H54 (cell line): ENCODE measurements at regions not wholly inside any gene's neighbourhood (a gene's known extent, or its start where the extent isn't known, plus 50 kb on each side); places are given as distances from the start of the nearest gene placed in this dataset.
"Not testable (repeated sequence)": the region's sequence is repeated elsewhere in the genome, so short reads cannot be mapped to it uniquely, and the experiment has no call there.

Experiments used
- DNase-seq: peaks from one replicate; pipeline ENCODE4 v3.0.0; 2011; ENCODE audit warnings: low spot score, mixed read lengths; ENCODE audit not compliant: insufficient read length
- FAIRE-seq: peaks from 3 replicates; lab custom pipeline; 2011; peaks lifted over from hg19 to GRCh38; lab: Jason Lieb, UNC
- POLR2A ChIP-seq: IDR thresholded peaks from 2 replicates; pipeline ENCODE4 v1.6.1; 2011; ENCODE audit warnings: low read depth, mild to moderate bottlenecking, low read length

DNA sequence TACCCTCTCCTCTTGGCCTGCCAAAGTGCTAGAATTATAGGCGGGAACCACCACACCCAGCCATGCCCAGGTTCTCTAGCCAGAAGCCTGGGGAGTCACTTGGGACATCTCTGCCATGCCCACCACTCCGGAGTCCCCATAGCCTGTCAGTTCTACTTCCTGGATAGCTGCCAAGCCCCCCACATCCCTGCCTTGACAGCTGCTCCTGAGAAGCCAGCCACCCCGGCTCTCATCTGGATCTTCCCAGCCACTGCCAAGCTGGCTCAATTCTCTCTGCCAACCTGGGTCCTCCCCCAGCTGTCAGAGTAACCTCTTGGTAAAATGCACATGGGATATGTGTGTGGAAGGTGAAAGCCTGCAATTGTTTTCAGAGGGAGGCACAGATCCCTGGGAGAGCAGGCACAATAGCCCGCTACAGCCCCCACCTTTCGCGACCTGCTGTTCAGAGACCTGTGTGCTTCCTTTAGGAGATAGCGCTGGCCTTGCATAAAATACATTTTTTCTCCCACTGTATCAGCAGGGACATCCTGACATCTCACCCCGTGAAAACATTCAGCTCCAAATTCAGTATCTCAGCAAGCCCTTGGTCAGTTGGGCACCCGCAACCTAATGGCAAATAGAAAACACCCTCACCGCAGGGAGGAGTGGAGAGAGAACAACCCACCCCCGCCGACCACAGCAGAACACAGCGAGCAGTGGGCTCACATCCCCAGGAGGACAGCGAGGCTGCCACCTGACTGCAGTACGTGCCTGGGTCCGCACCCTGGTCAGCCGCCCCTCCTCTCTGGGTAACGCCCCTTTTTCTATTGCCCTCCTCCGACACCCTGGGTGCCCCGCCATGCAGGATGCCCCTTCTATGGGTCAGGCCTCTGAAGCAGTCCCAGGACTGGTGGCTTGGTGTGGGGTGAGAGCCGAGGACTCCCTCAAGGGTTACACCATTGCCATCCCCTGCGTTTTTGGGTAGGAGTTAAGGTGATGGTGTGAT, 1342.2 kb downstream of the BRD1 start:
- no peak for TF ChIP-seq POLR2A
- DNase-seq (no peak), FAIRE-seq (no peak)

- TF ChIP-seq POLR2A: no peak
- DNase-seq (no peak), FAIRE-seq (no peak)
Measured at GRCh38 chr22:48483764-48484528, 1343.7 kb downstream of the BRD1 start.

DNA sequence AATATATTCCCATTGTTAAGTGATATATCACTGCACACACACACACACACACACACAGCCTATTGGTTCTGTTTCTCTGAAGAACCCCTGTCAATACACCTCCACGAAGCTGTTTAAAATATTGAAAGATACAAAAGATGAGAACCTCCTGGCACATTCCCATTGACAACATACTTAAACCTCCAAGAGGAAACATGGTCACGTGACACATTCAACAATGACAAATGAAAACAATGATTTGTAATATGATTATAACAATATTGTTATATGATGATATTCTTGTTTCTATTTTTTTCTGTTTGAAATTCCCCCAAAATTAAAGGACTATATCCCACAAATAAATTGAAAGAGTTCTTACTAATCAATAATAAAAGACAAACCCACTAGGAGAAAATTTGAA, 1344.9 kb downstream of the BRD1 start:
- FAIRE-seq: no peak
- no peak for DNase-seq
- no peak for TF ChIP-seq POLR2A

- not testable (repeated sequence) for DNase-seq, FAIRE-seq
Measured at GRCh38 chr22:48482198-48482597, 1345.5 kb downstream of the BRD1 start.

DNA sequence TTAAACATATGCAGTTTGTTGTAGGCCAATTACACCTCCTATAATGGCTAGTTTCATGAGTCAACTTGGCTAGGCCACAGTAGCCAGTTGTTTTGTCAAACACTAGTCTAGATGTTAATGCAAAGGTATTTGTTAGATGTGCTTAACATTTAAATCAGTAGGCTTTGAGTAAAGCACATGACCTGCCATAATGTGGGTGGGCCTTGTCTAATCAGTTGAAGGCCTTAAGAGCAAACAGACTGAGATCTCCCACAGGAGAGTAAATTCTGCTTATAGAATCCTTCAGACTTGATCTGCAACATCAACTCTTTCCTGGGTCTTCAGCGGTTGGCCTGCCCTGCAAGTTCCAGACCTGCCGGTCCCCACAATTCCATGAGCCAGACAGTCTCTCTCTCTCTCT, 1345.9 kb downstream of the BRD1 start:
- DNase-seq: no peak
- FAIRE-seq: no peak
- TF ChIP-seq POLR2A: no peak

- no peak for FAIRE-seq
- no peak for DNase-seq
- no peak for TF ChIP-seq POLR2A
Measured at GRCh38 chr22:48478529-48479265, 1349.0 kb downstream of the BRD1 start.

DNA sequence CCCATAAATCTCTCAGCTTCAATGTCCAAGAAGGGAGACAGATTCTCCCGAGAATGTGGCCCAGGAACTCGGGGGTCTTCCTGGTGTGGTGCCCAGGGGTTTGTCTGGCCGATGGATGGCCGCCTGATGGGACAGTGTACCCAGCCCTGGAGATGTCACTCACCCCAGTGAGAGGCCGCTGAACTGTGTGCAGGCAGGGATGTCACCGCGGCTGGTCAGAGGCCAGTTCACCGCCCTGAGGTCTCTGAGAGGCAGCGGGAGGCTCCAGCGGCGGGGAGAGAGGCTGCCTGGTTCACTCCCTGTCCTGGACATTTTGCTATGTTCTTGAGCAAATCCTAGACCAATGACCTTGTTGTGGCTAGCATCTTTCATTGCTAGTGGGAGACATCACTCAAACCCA, 1349.5 kb downstream of the BRD1 start:
- DNase-seq (no peak), FAIRE-seq (no peak)
- TF ChIP-seq POLR2A: no peak

DNA sequence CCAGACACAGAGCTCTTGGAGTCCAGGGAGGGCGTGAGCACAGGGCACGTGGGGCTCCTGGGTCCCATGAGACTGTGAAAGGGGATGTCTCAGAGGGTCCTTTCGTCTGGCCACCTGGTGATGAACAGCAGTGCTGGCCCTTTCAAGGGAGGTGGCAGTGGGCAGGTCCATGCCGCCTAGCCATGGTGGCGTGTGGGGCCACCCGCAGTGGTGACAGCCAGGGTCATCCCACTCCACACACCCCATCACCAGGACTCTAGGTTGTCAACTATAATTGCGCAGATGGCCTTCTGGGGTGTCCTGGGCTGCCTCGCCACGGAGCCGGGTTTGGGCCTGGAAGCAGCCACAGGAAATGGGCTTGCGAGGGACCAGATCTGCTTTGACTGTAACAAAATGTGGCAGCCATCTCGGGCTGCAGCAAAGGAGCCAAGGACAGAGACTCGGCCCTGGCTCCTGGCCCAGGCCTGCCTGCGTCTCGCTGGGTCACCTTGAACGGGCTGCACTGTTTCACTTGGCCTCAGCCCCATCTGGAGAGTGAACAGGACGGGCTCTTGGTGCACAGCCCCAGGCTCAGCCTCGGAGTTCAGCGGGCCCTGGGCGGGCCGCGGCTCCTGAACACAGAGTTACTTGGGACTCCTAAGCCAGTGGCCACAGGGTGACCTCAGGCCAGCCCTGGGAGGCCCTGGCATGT, 1350.5 kb downstream of the BRD1 start:
- FAIRE-seq (no peak), DNase-seq (no peak)
- no peak for TF ChIP-seq POLR2A

DNA sequence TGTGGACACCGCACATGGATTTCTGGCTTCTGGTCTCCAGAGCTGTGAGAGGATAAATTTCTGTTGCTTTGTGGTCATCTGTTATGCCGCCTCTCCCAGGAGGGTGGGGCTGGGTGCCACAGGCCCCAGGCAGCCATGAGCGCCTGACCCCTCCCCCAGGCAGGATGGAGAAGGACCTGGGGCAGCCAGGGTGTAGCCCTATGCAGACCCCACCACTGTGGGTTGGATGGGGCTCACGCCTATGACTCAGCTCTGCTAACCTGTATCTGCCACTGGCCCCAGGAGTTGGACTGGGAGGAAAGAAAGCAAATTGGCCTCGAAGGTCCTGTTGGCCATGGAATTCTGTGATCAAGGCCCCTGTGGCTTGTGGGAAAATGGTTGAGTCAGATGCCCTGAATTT, 1351.1 kb downstream of the BRD1 start:
- no peak for DNase-seq
- FAIRE-seq: no peak
- TF ChIP-seq POLR2A: no peak

DNA sequence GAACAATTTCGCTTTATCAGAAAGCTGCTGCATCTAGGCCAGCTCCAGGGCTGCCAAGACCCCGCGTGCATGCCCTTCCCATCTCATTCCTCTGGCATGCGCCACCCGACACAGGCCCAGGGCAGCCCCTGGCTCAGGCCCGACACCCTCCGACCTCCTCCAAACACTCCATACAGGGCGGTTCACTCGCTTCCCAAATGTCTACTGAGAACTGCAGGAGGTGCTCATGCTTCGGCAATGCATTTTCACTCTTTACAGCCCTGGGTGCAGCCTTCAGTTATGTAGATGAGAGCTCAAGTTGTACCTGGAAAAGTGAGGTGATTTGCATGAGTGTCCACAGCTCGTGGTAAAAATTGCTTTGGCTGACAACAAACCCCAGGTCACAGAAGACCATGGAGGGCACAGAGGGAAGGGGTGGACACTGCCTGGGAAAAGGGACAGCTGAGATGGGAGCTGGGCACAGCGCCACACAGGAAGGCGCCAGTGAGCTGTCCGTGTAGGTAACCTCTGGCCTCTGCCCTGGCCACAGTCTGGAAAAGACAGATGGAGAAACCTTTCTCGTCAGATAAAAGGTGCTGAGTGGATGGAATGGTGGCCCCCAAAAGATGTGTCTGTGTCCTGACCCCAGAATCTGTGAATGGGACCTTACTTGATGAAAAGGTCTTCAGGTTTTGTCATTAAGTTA, 1351.9 kb downstream of the BRD1 start:
- no peak for TF ChIP-seq POLR2A
- FAIRE-seq (no peak), DNase-seq (no peak)

DNA sequence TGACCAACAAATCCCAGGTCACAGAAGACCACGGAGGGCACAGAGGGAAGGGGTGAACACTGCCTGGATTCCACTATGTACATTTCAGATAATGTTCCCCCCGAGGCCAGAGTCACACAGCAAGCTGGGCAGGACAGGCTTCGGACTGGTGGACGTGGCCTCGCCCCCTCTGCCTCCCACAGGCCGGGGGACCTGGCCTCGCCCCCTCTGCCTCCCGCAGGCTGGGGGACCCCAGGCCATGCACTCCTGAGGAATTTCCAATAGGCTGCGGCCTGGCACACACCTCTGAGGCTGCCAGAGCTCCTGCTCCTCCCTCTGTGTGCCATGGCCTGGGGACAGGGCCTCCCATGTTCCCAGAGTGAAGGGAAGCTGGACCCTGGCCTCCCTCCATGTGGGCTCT, 1352.8 kb downstream of the BRD1 start:
- no peak for FAIRE-seq
- no peak for DNase-seq
- TF ChIP-seq POLR2A: no peak

GRCh38 chr22:48473202-48473601, 1354.5 kb downstream of the BRD1 start:
- DNase-seq: no peak
- no peak for TF ChIP-seq POLR2A
- FAIRE-seq: no peak

GRCh38 chr22:48464246-48464645, 1363.4 kb downstream of the BRD1 start:
- FAIRE-seq (no peak), DNase-seq (no peak)
- no peak for TF ChIP-seq POLR2A
